ENCODE measurements at regions not wholly inside any gene's neighbourhood (a gene's known extent, or its start where the extent isn't known, plus 50 kb on each side); places are given as distances from the start of the nearest gene placed in this dataset.

DNA sequence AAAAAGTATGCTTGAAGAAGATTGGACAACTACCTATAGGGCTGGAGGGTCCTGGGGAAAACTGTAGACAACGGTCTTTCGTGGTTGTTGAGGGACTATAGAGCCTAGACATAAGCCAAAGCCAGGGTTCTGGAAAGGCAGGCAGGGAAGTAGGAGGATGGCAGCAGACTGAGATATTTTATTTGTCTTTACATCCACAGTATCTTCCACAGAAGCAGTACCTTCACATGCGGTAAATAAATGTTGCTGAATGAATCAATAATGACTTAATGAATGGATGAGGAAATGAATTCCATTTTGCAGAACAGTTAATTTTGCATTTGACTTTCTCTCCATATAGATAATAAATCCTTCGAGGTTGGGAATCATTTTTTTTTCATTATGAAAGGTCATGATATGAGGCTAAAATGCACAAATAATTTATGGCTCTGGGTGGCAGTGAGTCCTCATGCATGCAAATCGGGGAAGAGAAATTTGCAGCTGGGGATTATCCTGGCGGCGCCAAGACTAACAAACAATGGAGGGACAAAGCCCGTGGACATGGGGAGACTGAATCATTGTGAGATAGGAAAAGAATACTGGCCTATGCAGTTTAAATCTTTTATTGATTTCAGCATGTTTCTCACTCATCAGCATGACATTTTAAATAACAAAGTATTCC lies 102.0 kb downstream of the ERCC5 start:
- Mint-ChIP-seq H3K9me3 (no peaks in the 10 kb centered on the region), H3K4me1 (peaks cover 16% of the 10 kb centered on the region), H3K27me3 (ENCODE audit: low read depth) (no peaks in the 10 kb centered on the region), H3K36me3 (ENCODE audit: low read depth) (no peaks in the 10 kb centered on the region), H3K4me3 (no peak overlapping the region), H3K27ac (ENCODE audit: unreplicated experiment) (peak overlapping the region; percentile 22)
- DNase-seq (ENCODE audit: low read depth, low spot score): no peak
- TF ChIP-seq, protein P1, sequence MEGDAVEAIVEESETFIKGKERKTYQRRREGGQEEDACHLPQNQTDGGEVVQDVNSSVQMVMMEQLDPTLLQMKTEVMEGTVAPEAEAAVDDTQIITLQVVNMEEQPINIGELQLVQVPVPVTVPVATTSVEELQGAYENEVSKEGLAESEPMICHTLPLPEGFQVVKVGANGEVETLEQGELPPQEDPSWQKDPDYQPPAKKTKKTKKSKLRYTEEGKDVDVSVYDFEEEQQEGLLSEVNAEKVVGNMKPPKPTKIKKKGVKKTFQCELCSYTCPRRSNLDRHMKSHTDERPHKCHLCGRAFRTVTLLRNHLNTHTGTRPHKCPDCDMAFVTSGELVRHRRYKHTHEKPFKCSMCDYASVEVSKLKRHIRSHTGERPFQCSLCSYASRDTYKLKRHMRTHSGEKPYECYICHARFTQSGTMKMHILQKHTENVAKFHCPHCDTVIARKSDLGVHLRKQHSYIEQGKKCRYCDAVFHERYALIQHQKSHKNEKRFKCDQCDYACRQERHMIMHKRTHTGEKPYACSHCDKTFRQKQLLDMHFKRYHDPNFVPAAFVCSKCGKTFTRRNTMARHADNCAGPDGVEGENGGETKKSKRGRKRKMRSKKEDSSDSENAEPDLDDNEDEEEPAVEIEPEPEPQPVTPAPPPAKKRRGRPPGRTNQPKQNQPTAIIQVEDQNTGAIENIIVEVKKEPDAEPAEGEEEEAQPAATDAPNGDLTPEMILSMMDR (conservative IDR thresholded peaks at IDR 0.05): no peak

DNA sequence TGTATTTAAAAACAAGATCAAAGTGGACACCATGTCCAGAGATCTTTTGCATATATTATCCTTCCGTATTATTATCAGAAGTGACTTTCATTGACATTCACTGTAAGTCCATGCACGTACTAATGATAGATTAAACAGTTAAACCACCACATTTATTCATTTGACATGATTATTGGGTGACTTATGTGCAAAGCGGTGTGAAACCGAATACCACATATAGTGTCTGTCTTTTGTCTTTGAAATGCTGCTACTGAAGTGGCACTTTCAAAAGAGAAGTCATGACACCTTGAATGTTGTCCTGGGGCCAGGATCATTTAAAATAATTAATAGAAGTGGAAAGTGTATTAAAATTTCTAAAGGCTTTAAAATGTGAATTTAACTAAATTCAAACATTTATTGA lies 100.1 kb downstream of the ERCC5 start:
- Mint-ChIP-seq H3K27me3 (ENCODE audit: low read depth) (no peaks in the 10 kb centered on the region), H3K36me3 (ENCODE audit: low read depth) (no peaks in the 10 kb centered on the region), H3K27ac (ENCODE audit: unreplicated experiment) (no peak overlapping the region), H3K4me1 (peaks cover 16% of the 10 kb centered on the region), H3K4me3 (no peak overlapping the region), H3K9me3 (no peaks in the 10 kb centered on the region)
- no peak for DNase-seq (ENCODE audit: low read depth, low spot score)
- TF ChIP-seq, protein P1 (conservative IDR thresholded peaks at IDR 0.05): no peak

DNA sequence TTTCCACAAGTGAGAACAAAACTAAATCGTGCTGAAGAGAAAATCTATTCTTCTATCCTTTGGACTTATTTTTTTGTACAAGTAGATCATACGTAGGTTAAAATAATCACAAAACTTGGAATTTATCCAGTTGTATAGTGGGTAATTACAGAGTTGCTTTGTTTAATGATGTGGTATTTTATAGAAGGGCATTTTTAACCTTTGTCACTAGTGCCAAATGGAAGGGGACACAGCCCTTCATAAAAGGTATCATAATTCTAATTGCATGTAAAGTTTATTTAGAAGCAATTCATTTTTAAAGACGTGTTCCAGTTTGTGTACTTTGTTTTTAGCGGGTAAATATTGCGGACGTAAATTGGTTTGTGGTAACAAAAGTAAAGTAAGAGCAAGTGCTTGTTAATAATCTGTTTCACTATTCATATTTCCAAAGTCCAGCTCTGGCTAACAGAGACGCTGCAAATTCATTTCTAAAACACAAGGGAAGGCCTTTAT lies 99.5 kb downstream of the ERCC5 start:
- Mint-ChIP-seq H3K4me3 (no peak overlapping the region), H3K36me3 (ENCODE audit: low read depth) (no peaks in the 10 kb centered on the region), H3K9me3 (no peaks in the 10 kb centered on the region), H3K4me1 (peaks cover 16% of the 10 kb centered on the region), H3K27me3 (ENCODE audit: low read depth) (no peaks in the 10 kb centered on the region), H3K27ac (ENCODE audit: unreplicated experiment) (no peak overlapping the region)
- no peak for DNase-seq (ENCODE audit: low read depth, low spot score)
- TF ChIP-seq, protein P1 (conservative IDR thresholded peaks at IDR 0.05): no peak

DNA sequence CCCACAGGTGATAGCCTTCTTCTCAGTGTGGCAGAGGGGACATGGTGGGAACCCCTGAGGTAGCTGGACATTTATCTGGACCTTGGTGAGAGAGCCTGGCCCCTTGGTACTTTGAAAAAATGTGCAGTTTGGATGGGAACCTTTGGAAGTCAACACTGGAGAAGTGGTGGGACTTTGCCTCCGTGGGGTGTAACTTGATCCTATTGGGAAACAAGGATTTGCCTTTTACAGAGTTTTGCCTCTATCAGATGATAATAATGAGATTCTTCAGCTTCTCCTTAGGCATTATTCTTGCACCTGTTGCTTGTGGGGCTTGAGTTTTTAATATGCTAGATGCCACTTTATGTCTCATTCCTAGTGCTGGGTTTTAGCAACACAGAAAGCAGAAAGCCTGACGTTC lies 99.0 kb downstream of the ERCC5 start:
- Mint-ChIP-seq H3K9me3 (no peaks in the 10 kb centered on the region), H3K4me3 (no peak overlapping the region), H3K27ac (ENCODE audit: unreplicated experiment) (no peak overlapping the region), H3K36me3 (ENCODE audit: low read depth) (no peaks in the 10 kb centered on the region), H3K27me3 (ENCODE audit: low read depth) (no peaks in the 10 kb centered on the region), H3K4me1 (peaks cover 11% of the 10 kb centered on the region)
- TF ChIP-seq, protein P1 (conservative IDR thresholded peaks at IDR 0.05): no peak
- DNase-seq (ENCODE audit: low read depth, low spot score): no peak

DNA sequence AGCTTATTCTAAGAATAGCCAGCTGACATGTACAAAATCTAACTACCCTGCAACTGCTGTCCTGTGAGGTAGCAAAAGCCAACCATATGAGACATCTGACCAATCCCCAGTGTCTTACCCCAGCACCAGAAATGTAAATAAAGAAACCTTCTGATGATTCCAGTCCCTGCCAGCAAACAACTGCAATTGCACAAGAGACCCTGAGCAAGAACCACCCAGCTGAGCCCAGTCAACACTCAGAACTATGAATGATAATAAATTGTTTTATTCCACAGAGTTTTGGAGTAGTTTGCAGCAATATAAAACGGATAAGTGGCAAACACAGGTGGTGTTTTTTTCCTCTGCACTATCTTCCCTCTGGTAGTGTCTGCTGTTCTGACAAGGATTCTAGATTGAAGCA lies 94.9 kb downstream of the ERCC5 start:
- DNase-seq (ENCODE audit: low read depth, low spot score): no peak
- no peaks in the 10 kb centered on the region for H3K9me3 Mint-ChIP-seq
- no peak overlapping the region for H3K27ac Mint-ChIP-seq (ENCODE audit: unreplicated experiment)
- no peaks in the 10 kb centered on the region for H3K27me3 Mint-ChIP-seq (ENCODE audit: low read depth)
- H3K4me1 Mint-ChIP-seq: peaks cover 4% of the 10 kb centered on the region
- no peaks in the 10 kb centered on the region for H3K36me3 Mint-ChIP-seq (ENCODE audit: low read depth)
- H3K4me3 Mint-ChIP-seq: no peak overlapping the region
- TF ChIP-seq, protein P1 (conservative IDR thresholded peaks at IDR 0.05): no peak
